Right lobe of liver (tissue), 4 donors: ENCODE measurements at regions not wholly inside any gene's neighbourhood (a gene's known extent, or its start where the extent isn't known, plus 50 kb on each side); places are given as distances from the start of the nearest gene placed in this dataset.

ENCODE experiments used
- POLR2A ChIP-seq: fragments of 450-650 bp; IDR thresholded peaks from one replicate; pipeline ENCODE4 v1.6.1; 2017; ENCODE audit warnings: antibody characterized with exemption, mild to moderate bottlenecking
- TF ChIP-seq, protein P1 (sequence below), 4 donors: fragments of 200-600 bp in 3 of 4; fragments of 450-650 bp in 1 of 4; IDR thresholded peaks; one replicate each; pipeline versions ENCODE4 v1.5.1 to v1.8.0; 2016 to 2022; ENCODE audit warnings: antibody characterized with exemption in 4 of 4, mild to moderate bottlenecking in 2 of 4
- donor health status: DM: no; HTN: no; CAD: no.
- donor health status: DM: no; HTN: no; CAD: no.
- donor health status: DM: no; HTN: yes; CAD: no.

DNA sequence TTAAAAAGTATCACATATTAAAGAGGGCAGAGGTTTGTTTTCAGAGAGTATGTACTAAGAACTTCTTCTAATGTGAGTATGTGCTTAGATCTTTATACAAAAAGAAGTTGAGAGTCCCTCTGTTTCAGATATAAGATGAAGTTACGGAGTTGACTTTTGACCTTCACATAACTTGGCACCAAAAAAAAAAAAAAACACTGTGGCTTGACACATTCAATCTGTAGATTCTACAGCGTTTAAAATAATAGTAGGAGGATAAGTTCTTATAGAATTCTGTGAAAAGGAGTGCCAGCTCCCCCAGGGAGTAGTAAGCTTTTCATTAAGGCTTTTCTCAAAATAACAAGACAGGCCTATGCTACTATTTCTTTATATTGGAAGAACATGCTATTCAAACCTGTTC is 105.4 kb upstream of the LRP1B start:
- TF ChIP-seq, protein P1, sequence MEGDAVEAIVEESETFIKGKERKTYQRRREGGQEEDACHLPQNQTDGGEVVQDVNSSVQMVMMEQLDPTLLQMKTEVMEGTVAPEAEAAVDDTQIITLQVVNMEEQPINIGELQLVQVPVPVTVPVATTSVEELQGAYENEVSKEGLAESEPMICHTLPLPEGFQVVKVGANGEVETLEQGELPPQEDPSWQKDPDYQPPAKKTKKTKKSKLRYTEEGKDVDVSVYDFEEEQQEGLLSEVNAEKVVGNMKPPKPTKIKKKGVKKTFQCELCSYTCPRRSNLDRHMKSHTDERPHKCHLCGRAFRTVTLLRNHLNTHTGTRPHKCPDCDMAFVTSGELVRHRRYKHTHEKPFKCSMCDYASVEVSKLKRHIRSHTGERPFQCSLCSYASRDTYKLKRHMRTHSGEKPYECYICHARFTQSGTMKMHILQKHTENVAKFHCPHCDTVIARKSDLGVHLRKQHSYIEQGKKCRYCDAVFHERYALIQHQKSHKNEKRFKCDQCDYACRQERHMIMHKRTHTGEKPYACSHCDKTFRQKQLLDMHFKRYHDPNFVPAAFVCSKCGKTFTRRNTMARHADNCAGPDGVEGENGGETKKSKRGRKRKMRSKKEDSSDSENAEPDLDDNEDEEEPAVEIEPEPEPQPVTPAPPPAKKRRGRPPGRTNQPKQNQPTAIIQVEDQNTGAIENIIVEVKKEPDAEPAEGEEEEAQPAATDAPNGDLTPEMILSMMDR (IDR thresholded peaks at IDR 0.05), result no peak
- no peak for TF ChIP-seq POLR2A
